ENCODE measurements at regions not wholly inside any gene's neighbourhood (a gene's known extent, or its start where the extent isn't known, plus 50 kb on each side); places are given as distances from the start of the nearest gene placed in this dataset.

DNA sequence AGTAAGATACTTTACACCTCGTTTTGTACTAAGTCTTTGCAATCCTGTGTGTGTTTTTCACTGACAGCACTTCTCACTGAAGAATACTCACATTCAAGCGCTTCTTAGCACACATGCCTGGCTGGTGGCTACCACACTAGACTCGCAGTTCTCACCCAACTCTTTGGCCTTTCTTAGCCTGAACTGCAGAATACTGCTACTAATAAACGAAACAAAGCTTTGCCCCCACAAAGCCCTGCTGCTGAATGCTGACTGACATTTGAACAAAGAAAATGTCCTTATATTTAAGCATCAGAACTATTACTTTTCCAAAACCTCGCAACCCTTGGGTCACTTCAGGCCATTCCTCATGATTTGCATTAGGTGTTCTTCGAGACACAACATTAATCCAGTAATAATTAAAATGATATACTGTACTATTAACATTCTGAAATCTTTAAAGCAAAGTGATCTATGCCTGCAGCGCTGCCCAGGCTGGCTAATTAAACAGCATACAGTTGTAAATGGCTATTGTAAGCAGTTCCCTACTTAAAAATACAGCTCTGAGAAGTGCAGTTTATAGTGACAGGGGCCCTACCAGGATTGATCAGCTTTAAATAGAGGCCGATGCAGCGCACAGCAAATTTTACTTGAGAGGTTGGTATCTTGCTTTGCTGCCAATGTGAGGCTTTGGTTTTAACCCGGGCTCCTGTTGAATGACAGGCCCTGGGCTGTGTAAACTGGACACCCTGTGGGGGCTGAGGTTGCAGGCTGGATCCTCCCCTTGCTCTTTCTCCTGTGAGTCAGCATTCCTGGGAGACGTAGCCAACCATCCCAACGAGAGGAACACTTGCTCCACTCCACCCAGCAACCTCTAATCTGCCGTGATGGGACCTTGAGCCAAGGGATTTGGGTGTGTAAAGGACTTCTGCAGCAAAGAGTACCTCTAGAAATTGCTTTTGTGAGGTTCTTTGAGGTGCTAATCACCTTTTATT, 899.0 kb downstream of the TFAP2A start:
- no peaks in the 10 kb centered on the region for H3K4me1 ChIP-seq
- no peak for ATAC-seq

DNA sequence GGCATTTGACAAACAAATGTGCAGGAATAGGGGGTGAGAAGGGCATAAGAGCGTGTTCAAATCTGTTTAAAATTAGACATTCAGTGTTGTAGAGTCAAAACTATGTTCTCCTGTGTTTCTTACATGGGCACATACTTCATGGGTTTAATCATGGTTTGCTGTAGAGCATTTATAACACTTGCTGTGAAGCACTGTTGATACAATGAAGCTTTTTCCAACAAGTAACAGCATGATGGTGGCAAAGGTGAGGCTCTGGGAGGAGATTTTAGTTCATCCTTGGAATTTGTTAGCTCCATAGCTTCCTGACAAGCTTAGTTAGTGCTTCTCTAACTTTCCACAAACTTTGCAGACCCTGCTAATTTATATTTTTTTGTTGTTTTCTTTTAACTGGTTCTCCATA, 900.7 kb downstream of the TFAP2A start:
- intact Hi-C loops (cut with DNase I): no loop called here
- Histone ChIP-seq H3K36me3 (no peaks in the 10 kb centered on the region), H3K4me1 (no peaks in the 10 kb centered on the region), H3K4me3 (no peak overlapping the region), H3K9me3 (no peaks in the 10 kb centered on the region), H3K27me3 (no peaks in the 10 kb centered on the region), H3K27ac (no peak overlapping the region)
- no peak for ATAC-seq
- TF ChIP-seq, protein P1, sequence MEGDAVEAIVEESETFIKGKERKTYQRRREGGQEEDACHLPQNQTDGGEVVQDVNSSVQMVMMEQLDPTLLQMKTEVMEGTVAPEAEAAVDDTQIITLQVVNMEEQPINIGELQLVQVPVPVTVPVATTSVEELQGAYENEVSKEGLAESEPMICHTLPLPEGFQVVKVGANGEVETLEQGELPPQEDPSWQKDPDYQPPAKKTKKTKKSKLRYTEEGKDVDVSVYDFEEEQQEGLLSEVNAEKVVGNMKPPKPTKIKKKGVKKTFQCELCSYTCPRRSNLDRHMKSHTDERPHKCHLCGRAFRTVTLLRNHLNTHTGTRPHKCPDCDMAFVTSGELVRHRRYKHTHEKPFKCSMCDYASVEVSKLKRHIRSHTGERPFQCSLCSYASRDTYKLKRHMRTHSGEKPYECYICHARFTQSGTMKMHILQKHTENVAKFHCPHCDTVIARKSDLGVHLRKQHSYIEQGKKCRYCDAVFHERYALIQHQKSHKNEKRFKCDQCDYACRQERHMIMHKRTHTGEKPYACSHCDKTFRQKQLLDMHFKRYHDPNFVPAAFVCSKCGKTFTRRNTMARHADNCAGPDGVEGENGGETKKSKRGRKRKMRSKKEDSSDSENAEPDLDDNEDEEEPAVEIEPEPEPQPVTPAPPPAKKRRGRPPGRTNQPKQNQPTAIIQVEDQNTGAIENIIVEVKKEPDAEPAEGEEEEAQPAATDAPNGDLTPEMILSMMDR (IDR thresholded peaks at IDR 0.05): no peak
- no peak for DNase-seq

More for the DNA sequence above, 899.0 kb downstream of the TFAP2A start:
- Histone ChIP-seq H3K27me3 (no peaks in the 10 kb centered on the region), H3K27ac (no peak overlapping the region), H3K9me3 (no peaks in the 10 kb centered on the region), H3K36me3 (no peaks in the 10 kb centered on the region), H3K4me3 (no peak overlapping the region)
- no peak for DNase-seq
- intact Hi-C loops (cut with DNase I): no loop called here
- TF ChIP-seq, protein P1 (IDR thresholded peaks at IDR 0.05): no peak

GRCh38 chr6:9511157-9511556, 903.7 kb downstream of the TFAP2A start:
- H3K4me1 ChIP-seq: no peaks in the 10 kb centered on the region
- H3K36me3 ChIP-seq: no peaks in the 10 kb centered on the region
- no peaks in the 10 kb centered on the region for H3K27me3 ChIP-seq
- no peak overlapping the region for H3K4me3 ChIP-seq
- DNase-seq (no peak), ATAC-seq (no peak)
- H3K27ac ChIP-seq: no peak overlapping the region
- no peaks in the 10 kb centered on the region for H3K9me3 ChIP-seq
- TF ChIP-seq, protein P1 (IDR thresholded peaks at IDR 0.05): no peak
- intact Hi-C loops (cut with DNase I): no loop called here

- TF ChIP-seq, protein P1 (IDR thresholded peaks at IDR 0.05): no peak
- Histone ChIP-seq H3K4me1 (no peaks in the 10 kb centered on the region), H3K4me3 (no peak overlapping the region), H3K27me3 (no peaks in the 10 kb centered on the region), H3K27ac (no peak overlapping the region), H3K9me3 (no peaks in the 10 kb centered on the region), H3K36me3 (no peaks in the 10 kb centered on the region)
- DNase-seq (no peak), ATAC-seq (no peak)
- intact Hi-C loops (cut with DNase I): no loop called here
These were observed 907.6 kb downstream of the TFAP2A start for GRCh38 chr6:9507136-9507895.

- H3K27ac ChIP-seq: no peak overlapping the region
- intact Hi-C loops (cut with DNase I): no loop called here
- no peak for DNase-seq
- no peak overlapping the region for H3K4me3 ChIP-seq
- TF ChIP-seq, protein P1 (IDR thresholded peaks at IDR 0.05): no peak
- H3K27me3 ChIP-seq: no peaks in the 10 kb centered on the region
- ATAC-seq: no peak
- no peaks in the 10 kb centered on the region for H3K9me3 ChIP-seq
- no peaks in the 10 kb centered on the region for H3K4me1 ChIP-seq
- H3K36me3 ChIP-seq: no peaks in the 10 kb centered on the region
These were observed 910.7 kb downstream of the TFAP2A start for GRCh38 chr6:9504191-9504590.

All from upper lobe of right lung (tissue), 1 donor.